ENCODE measurements at regions not wholly inside any gene's neighbourhood (a gene's known extent, or its start where the extent isn't known, plus 50 kb on each side); places are given as distances from the start of the nearest gene placed in this dataset.

GRCh38 chr7:152969839-152970238 lies 210.3 kb downstream of the ACTR3B start (continued):
- TF ChIP-seq, protein P1, sequence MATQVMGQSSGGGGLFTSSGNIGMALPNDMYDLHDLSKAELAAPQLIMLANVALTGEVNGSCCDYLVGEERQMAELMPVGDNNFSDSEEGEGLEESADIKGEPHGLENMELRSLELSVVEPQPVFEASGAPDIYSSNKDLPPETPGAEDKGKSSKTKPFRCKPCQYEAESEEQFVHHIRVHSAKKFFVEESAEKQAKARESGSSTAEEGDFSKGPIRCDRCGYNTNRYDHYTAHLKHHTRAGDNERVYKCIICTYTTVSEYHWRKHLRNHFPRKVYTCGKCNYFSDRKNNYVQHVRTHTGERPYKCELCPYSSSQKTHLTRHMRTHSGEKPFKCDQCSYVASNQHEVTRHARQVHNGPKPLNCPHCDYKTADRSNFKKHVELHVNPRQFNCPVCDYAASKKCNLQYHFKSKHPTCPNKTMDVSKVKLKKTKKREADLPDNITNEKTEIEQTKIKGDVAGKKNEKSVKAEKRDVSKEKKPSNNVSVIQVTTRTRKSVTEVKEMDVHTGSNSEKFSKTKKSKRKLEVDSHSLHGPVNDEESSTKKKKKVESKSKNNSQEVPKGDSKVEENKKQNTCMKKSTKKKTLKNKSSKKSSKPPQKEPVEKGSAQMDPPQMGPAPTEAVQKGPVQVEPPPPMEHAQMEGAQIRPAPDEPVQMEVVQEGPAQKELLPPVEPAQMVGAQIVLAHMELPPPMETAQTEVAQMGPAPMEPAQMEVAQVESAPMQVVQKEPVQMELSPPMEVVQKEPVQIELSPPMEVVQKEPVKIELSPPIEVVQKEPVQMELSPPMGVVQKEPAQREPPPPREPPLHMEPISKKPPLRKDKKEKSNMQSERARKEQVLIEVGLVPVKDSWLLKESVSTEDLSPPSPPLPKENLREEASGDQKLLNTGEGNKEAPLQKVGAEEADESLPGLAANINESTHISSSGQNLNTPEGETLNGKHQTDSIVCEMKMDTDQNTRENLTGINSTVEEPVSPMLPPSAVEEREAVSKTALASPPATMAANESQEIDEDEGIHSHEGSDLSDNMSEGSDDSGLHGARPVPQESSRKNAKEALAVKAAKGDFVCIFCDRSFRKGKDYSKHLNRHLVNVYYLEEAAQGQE (IDR thresholded peaks at IDR 0.05) = no peak

GRCh38 chr7:152970481-152970880 lies 210.9 kb downstream of the ACTR3B start:
- TF ChIP-seq, protein P1 (IDR thresholded peaks at IDR 0.05) = no peak
- TF ChIP-seq RXRA (IDR thresholded peaks at IDR 0.05) (no peak), YY1 (IDR thresholded peaks at IDR 0.05) (no peak), HNF4A (conservative IDR thresholded peaks at IDR 0.05) (no peak), GABPA (IDR thresholded peaks at IDR 0.05 in 1 of 2, conservative IDR thresholded peaks at IDR 0.05 in 1 of 2) (no peak), NR2F2 (IDR thresholded peaks at IDR 0.05) (no peak), FOXA2 (IDR thresholded peaks at IDR 0.05) (no peak), EGR1 (IDR thresholded peaks at IDR 0.05; ENCODE audit: low read depth in 2 of 2) (no peak), TAF1 (conservative IDR thresholded peaks at IDR 0.05) (no peak)
- TF ChIP-seq, protein P2, sequence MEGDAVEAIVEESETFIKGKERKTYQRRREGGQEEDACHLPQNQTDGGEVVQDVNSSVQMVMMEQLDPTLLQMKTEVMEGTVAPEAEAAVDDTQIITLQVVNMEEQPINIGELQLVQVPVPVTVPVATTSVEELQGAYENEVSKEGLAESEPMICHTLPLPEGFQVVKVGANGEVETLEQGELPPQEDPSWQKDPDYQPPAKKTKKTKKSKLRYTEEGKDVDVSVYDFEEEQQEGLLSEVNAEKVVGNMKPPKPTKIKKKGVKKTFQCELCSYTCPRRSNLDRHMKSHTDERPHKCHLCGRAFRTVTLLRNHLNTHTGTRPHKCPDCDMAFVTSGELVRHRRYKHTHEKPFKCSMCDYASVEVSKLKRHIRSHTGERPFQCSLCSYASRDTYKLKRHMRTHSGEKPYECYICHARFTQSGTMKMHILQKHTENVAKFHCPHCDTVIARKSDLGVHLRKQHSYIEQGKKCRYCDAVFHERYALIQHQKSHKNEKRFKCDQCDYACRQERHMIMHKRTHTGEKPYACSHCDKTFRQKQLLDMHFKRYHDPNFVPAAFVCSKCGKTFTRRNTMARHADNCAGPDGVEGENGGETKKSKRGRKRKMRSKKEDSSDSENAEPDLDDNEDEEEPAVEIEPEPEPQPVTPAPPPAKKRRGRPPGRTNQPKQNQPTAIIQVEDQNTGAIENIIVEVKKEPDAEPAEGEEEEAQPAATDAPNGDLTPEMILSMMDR (IDR thresholded peaks at IDR 0.05; ENCODE audit: low read depth, low read length, missing input control) = no peak
- TF ChIP-seq, protein P3, sequence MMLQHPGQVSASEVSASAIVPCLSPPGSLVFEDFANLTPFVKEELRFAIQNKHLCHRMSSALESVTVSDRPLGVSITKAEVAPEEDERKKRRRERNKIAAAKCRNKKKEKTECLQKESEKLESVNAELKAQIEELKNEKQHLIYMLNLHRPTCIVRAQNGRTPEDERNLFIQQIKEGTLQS (IDR thresholded peaks at IDR 0.05) = no peak
- Histone ChIP-seq H3K36me3 (ENCODE audit: control insufficient read depth in 4 of 4, insufficient read depth in 3 of 4, low read depth in 1 of 4, low read length in 3 of 4) (no peaks in the 10 kb centered on the region), H3K9ac (ENCODE audit: low read depth in 1 of 2, low read length in 2 of 2) (no peak overlapping the region), H3K4me1 (ENCODE audit: control insufficient read depth in 4 of 4, insufficient read depth in 4 of 4, low read length in 3 of 4) (peaks cover 0 to 4% (median 2%) of the 10 kb centered on the region in 4 donors), H3K27ac (ENCODE audit: low read depth in 1 of 2, low read length in 2 of 2) (no peak overlapping the region), H3K27me3 (ENCODE audit: control insufficient read depth in 4 of 4, insufficient read depth in 4 of 4, low read length in 3 of 4) (no peaks in the 10 kb centered on the region), H3K9me3 (ENCODE audit: control insufficient read depth in 4 of 4, low read length in 3 of 4) (no peaks in the 10 kb centered on the region), H3K4me3 (ENCODE audit: low read depth in 1 of 3, low read length in 3 of 3) (no peak overlapping the region)
- DNase-seq (ENCODE audit: low spot score) = no peak
- WGBS = 79% methylated on average over 5 of the region's 5 CpGs

GRCh38 chr7:152974577-152974976 lies 215.0 kb downstream of the ACTR3B start:
- H3K4me3 ChIP-seq (ENCODE audit: low read depth in 1 of 3, low read length in 3 of 3) = no peak overlapping the region
- WGBS = 15% methylated on average over 3 of the region's 3 CpGs
- H3K27ac ChIP-seq (ENCODE audit: low read depth in 1 of 2, low read length in 2 of 2) = no peak overlapping the region
- no peaks in the 10 kb centered on the region for H3K36me3 ChIP-seq (ENCODE audit: control insufficient read depth in 4 of 4, insufficient read depth in 3 of 4, low read depth in 1 of 4, low read length in 3 of 4)
- DNase-seq (ENCODE audit: low spot score) = no peak
- no peak overlapping the region for H3K9ac ChIP-seq (ENCODE audit: low read depth in 1 of 2, low read length in 2 of 2)
- TF ChIP-seq RXRA (IDR thresholded peaks at IDR 0.05) (no peak), HNF4A (conservative IDR thresholded peaks at IDR 0.05) (no peak), FOXA1 (IDR thresholded peaks at IDR 0.05) (no peak), FOXA2 (IDR thresholded peaks at IDR 0.05) (no peak), RAD21 (IDR thresholded peaks at IDR 0.05) (no peak), GABPA (IDR thresholded peaks at IDR 0.05 in 1 of 2, conservative IDR thresholded peaks at IDR 0.05 in 1 of 2) (no peak)
- TF ChIP-seq, protein P1 (IDR thresholded peaks at IDR 0.05) = no peak
- TF ChIP-seq, protein P3 (IDR thresholded peaks at IDR 0.05) = no peak
- H3K9me3 ChIP-seq (ENCODE audit: control insufficient read depth in 4 of 4, low read length in 3 of 4) = no peaks in the 10 kb centered on the region
- peaks cover 0 to 4% (median 2%) of the 10 kb centered on the region in 4 donors for H3K4me1 ChIP-seq (ENCODE audit: control insufficient read depth in 4 of 4, insufficient read depth in 4 of 4, low read length in 3 of 4)
- H3K27me3 ChIP-seq (ENCODE audit: control insufficient read depth in 4 of 4, insufficient read depth in 4 of 4, low read length in 3 of 4) = no peaks in the 10 kb centered on the region

Measured in liver (tissue), 8 donors.